Kidney tubule cell (primary cell): ENCODE measurements at regions not wholly inside any gene's neighbourhood (a gene's known extent, or its start where the extent isn't known, plus 50 kb on each side); places are given as distances from the start of the nearest gene placed in this dataset.
"Not testable (repeated sequence)": the region's sequence is repeated elsewhere in the genome, so short reads cannot be mapped to it uniquely, and the experiment has no call there.

Experiments used
- DNase-seq: peaks from one replicate; pipeline ENCODE4 v3.0.0-alpha.2; 2018; ENCODE audit warnings: low spot score

DNA sequence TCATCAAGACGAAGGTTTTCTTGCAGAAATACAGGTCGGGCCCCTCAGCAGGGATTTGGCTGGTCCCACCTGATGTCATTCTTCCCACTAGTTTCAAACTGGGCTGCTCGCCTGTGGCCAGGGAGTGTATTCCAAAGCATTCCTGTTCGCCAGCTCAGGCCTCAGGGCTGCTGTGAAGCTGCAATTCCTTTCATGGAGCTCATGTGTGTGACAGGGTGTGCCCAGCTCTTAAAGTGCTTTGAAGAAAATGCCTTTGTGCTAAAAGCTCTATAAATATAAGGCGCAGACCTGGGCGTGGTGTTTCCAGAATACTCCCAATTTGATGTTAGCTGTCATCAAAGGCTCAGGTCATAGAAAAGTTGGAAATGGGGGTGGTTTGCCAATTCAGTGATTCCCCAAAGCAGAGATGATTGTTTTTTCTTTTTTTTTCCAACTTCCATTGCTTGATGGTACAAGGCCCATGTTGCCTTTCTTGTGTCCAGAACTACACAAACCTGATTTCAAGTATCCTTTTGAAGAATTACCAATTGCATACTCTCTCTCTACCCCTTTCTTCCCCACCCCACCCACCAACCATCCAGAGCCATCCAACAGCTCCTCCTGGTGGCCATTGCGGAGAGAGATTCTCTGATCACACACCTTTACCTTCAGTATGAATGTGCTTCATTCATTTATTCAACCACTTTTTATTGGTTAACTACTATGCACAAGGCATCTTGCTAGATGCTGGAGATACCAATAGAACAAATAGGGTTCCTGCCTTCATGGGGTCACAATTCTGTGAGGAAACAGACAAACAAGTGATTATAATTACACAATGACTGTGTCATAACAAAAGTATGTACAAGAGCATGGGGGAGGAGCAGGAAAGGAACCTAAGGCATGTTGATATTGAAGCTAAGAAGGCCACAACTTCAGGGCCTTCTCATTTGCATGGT is 297.3 kb upstream of the LYZL1 start:
- peak; percentile 83 for DNase-seq

DNA sequence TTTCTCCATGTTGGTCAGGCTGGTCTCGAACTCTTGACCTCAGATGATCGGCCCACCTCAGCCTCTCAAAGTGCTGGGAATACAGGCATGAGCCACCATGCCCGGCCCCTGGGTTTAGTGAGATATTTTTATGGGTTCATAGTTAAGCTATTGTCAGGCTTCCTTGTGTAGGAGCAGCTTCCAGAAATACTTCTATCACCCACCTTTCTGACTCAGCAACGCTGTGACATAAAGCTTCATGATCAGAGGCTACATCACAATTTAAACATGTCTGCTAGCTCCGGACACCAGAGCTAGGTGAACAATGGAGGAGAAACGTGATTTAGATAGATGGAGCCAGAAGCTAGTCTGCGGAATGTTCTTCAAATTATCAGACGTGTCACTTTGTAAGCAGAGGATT is 295.8 kb upstream of the LYZL1 start:
- no peak for DNase-seq

DNA sequence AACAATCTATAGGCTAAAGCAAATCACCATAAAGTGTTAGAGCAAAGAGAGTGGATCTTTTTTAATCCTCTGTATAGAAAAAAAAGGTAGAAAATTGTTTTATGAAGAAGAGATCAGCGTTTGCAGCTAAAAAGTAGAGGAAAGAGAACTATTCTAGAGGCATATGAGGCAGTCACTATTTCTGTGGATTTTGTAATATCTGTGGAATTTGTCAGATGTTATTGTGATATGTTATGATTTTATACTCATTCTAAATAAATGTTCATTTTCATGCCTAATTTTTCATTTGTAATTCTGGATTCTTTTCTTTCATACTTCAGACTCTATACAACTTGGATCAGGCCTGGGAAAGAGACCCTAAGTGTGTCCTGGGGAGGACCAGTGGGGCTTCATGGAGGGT is 295.0 kb upstream of the LYZL1 start:
- no peak for DNase-seq

DNA sequence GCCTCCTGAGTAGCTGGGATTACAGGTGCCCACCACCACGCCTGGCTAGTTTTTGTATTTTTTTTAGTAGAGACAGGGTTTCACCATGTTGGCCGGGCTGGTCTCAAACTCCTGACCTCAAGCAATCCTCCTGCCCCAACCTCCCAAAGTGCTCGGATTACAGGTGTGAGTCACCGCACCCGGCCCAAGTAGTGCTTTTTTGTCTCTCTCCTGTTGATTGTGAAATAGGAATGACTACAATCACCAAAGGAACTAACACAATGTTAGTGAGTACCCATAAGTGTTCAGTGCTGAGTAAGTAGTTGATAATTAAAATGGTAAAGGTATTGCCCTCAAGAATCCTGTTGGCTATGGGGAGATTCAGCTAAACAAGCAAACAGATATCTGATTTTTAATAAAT is 294.1 kb upstream of the LYZL1 start:
- peak; percentile 50 for DNase-seq

- no peak for DNase-seq
These were observed 293.4 kb upstream of the LYZL1 start for GRCh38 chr10:28995497-28995896.

DNA sequence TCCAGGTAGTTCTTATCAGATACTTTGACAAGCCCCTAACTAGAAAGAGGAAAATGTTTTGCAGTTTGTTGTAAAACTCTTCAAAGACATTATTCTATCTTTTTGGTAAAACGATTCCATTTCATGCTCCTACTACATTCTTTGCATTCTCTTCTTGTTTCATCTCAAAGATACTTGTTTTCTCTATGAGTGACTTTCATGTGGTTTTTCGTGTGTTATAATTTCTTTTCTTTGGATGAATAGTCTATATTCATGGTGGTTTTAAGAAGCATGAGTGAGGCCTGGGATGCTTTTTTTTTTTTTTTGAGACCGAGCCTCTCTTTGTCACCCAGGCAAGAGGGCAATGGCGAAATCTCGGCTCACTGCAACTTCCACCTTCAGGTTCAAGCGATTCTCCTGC is 292.5 kb upstream of the LYZL1 start:
- DNase-seq, result no peak

- DNase-seq, result peak; percentile 38
These were observed 291.8 kb upstream of the LYZL1 start for GRCh38 chr10:28996947-28997551.

GRCh38 chr10:28997734-28998133 is 291.1 kb upstream of the LYZL1 start:
- DNase-seq, result no peak

- no peak for DNase-seq
These were observed 287.1 kb upstream of the LYZL1 start for GRCh38 chr10:29001801-29002200.

GRCh38 chr10:29003014-29003413 is 285.9 kb upstream of the LYZL1 start:
- not testable (repeated sequence) for DNase-seq

DNA sequence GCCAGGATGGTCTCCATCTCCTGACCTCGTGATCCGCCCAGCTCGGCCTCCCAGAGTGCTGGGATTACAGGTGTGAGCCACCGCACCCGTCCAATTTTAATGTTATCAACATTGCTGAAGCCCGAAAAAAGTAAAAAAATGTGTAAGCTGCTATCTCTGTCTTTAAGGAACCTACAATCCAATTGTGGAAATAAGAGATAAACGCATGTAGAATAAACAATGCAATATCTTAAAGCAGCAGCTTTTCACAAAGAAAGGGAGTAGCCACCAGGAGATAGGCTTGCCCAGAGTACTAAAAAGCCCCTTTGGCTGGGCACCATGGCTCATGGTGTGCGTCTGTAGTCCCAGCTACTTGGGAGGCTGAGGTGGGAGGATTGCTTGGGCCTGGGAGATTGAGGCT is 282.9 kb upstream of the LYZL1 start:
- DNase-seq, result no peak

DNA sequence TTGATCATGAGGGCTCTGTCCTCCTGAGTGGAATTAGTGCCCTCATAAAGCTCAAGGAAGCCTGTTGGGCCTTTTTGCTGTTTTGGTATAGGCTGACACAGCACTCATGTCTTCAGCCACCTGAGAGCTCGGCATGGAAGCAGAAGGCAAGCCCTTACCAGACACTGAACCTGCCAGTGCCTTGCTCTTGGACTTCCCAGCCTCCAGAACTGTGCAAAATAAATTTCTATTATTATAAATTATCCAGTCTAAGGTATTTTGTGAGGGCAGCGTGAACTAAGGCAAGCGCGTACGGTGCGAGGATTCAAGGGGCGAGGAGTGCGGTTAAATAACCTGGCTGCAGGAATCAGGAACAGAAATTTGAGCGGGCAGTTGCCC is 281.5 kb upstream of the LYZL1 start:
- no peak for DNase-seq

DNA sequence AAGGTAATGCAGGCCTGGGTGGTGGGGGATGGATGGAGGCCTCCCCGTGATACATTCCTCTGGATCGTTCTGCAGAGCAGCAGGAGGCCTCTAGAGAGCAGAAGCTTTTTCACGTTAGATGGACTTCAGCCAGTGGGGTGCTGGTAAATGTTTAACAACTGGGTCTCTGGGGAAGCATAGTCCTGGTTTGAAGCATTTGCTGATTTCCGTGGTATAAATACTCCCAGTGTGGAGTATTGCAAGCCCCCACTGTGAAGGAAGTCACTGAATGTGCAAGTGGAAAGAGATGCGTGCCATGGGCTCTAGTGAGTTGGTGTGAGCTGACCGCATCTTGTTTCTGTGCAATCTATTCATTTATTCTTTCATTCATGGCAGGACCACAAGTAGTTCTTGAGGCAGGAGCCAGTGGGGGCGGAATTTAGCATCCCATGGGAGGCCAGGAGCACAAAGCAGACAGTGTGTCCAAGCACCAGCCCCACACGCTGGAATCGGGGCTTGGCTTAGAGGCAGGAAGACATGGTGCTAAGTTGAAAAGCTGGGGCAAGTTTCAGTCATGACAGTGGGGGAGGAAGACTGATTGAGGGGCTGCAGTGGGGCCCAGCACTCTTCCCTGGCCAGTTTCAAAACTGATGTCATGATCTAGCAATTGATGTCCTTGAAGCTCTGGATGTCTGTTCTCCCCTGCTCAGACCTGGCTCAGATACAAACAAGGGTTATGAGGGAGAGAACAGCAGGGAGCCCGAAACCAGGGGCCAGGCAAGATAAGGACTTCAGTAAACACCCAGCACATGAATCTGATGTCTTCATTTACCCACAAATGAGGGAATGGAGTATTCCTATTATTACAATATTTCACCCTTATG is 280.9 kb upstream of the LYZL1 start:
- DNase-seq, result peak; percentile 40

DNA sequence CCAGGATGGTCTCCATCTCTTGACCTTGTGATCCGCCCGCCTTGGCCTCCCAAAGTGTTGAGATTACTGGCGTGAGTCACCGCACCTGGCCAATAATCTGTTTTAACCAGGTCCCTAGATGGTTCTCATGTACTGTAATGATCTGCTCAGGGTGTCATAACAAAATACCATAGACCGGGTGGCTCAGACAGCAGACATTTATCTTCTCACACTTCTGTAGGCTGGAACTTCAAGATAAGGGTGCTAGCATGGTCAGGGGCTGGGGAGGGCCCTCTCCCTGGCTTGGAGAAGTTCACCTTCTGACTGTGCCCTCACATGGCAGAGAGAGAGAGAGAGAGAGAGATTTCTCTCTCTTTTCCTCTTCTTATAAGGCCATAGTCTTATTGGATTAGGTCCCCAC is 279.4 kb upstream of the LYZL1 start:
- DNase-seq, result no peak

GRCh38 chr10:29011516-29011915 is 277.4 kb upstream of the LYZL1 start:
- no peak for DNase-seq

DNA sequence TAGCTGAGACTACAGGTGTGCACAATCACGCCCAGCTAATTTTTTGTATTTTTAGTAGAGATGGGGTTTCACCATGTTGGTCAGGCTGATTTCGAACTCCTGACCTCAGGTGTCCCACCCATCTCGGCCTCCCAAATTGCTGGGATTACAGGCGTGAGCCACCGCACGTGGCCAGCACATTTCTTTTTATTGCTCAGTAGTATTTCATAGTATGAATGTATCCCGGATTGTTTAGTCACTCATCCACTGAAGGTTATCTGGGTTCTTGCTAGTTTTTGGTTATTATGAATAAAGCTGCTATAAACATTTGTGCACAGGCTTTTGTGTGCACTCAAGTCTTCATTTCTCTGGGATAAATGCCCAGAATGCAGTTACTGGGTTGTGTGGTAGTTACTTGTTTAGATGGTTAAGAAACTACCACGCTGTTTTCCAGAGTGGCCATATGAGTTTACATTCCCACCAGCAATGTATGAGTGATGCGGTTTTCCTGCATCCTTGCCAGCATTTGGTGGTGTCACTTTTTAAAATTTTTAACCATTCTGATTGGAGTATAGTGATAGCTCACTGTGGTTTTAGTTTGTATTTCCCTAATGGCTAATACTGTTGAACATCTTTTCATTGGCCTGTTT is 275.8 kb upstream of the LYZL1 start:
- no peak for DNase-seq

DNA sequence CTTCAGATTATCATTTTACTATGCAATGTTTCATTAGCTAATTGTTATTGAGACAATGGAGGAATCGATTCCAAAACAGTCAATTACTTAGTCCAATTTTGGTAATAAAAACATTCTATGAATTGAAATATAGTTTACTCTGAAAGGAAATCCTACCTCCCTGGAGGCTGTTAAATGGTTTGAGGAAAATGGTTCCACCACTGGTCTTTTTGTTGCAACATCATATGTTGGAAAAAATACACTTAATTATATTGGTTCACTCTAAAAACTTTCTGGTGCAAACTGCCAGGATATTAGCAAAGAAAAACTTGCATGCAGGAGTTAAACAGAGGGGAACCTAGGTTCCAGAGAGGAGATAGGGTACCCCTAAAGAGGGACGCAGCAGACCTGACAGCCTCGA is 267.3 kb upstream of the LYZL1 start:
- DNase-seq, result no peak

DNA sequence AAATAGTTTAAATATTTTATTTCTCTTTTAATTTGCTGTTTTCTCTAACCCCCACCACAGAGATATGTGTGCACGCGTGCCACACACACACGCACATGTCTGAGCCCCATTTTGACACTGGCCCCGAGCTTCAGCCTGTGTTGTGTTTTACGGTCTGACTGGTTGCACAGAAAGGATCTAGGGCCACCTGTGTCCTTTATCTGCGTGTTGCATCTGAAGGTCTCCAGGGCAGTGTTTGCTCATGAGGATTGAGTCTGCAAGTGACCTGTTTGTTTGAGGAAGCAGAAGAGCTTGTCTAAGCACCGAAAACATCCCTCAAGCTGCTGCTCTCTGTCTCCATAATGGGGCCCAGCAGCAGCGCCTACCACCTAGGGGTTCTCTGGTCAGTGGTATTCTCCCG is 266.4 kb upstream of the LYZL1 start:
- no peak for DNase-seq

- no peak for DNase-seq
These were observed 265.2 kb upstream of the LYZL1 start for GRCh38 chr10:29023678-29024077.

GRCh38 chr10:29026065-29026797 is 262.6 kb upstream of the LYZL1 start:
- no peak for DNase-seq

GRCh38 chr10:29026802-29027580 is 261.9 kb upstream of the LYZL1 start:
- DNase-seq, result no peak
